ENCODE measurements at regions not wholly inside any gene's neighbourhood (a gene's known extent, or its start where the extent isn't known, plus 50 kb on each side); places are given as distances from the start of the nearest gene placed in this dataset.
"Not testable (repeated sequence)": the region's sequence is repeated elsewhere in the genome, so short reads cannot be mapped to it uniquely, and the experiment has no call there.

DNA sequence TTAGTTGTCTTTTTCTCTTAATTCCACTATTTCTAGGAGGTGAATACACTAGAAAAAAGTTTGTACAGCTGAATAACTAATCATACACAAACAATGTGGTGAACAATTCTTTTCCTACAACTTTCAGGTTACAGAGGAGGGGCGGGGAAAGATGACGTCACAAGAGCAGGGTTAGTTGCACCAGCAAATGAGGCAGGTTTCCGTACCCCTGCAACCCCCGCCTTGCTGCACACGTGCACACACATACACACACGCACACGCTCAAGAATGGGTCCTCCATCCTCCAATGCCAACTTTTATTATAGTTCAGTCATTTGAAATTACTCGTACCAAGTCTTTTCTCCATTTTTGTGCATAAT, 122.8 kb downstream of the ARL4C start:
- DNase-seq (ENCODE audit: low spot score) = no peak

DNA sequence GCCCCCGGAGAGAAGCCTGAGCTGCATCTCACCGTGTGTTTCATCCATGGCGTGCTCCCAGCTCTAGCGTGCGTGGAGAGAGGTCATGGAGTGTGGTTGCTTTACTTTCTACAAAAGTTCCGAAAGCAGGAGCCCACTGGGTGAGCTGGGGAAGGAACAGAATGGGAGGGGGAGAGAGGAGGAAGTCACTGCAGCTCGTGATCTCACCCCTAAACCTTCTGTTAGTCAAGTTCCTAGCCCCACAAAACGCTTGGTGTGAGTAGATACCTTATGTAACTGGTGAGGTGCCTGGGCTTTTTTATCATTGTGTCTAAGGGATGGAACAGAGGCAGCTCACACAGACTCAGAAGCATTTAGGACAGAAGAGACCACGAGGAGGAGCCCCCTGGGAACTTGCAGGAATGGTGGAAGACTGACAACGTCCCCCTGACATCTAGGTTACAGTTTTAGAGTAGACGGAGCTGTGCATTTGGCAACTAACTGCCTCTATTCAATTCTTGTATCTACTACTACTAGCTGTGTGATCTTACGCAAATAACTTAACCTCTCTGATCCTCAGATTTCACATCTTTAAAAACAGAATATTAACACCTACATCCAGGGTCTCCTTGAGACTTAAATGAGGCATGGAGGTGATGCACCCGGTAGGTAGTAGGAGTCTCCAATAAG, 123.3 kb downstream of the ARL4C start:
- no peak for DNase-seq (ENCODE audit: low spot score)

DNA sequence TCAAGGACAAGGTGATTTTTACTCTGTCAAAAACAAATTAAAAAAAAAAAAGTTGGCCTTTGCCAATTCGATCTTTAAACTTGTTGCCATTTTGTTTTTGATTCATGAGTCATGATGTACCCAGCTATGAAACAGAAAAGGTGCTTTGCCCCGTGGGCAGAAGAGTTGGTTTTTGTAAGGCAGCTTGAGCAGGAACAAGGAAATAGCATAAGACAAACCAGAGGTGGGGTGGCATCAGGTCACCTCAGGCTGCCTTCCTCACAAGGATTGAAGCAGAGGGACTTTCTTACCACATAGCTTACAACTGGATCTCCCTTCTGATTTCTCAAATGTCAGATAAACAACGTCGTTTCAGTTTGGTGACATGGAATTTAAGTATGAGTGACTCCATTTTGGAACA, 123.8 kb downstream of the ARL4C start:
- DNase-seq (ENCODE audit: low spot score) = no peak

DNA sequence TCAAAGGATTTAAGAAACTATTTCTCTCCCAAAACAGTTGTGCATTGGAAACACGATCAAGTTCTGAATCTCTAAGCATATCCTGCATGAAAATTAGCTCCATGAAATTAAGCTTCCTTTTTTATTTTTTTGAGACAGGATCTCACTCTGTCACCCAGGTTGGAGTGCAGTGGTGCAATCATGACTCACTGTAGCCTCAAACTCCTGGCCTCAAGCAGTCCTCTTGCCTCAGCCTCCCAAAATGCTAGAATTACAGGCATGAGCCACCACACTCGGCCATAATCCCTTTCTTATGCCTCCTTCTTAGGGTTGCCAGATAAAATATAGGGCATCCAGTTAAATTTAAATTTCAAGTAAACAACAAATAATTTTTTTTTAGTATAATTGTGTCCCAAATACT, 124.4 kb downstream of the ARL4C start:
- no peak for DNase-seq (ENCODE audit: low spot score)

DNA sequence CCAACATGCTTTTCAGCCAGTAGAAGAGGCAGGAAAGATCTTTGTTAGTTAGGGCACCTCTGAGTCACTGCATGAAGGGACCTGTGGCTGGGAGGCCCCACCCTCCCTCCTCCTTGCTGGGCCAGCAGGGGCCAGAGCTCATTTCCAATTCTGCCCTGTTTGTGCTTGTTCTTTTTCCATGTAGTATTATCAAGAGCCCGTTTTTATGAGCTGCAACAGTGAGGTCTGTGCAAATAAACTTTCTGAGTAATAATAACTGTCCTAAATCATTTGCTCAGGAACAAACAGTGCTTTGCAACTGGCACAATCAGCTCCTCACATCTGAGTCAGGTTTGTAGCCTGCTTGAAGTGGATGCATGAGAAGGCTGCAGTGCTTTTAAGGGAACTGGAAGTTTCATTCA, 128.0 kb downstream of the ARL4C start:
- no peak for DNase-seq (ENCODE audit: low spot score)

DNA sequence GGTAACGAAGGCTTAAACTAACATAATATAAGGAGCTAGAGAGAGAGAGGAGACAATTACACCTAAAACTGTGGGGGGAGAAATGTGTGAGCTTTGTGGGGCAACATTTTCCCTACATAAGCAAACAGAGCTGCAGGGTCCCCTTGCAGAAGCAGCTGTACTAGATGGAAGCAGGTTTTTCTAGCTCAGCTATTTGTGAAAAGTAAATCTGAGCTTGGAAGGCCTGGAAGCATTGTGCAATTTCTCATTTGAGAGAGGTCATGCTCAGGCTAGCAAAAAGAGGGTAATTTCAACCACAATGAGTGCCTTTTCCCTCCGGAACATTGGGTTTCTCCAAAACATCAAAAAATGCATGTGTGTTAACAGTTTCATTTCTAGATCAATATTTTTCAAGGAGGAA, 130.0 kb downstream of the ARL4C start:
- no peak for DNase-seq (ENCODE audit: low spot score)

DNA sequence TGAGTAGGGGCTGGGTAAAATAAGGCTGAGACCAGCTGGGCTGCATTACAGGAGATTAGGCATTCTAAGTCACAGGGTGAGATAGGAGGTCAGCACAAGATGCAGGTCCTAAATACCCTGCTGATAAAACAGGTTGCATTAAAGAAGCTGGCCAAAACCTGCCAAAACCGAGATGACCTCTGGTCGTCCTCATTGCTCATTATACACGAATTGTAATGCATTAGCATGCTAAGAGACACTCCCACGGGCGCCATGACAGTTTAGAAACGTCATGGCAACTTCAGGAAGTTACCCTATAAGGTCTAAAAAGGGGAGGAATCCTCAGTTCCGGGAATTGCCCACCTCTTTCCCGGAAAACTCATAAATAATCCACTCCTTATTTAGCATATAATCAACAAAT, 132.2 kb downstream of the ARL4C start:
- DNase-seq (ENCODE audit: low spot score) = no peak

DNA sequence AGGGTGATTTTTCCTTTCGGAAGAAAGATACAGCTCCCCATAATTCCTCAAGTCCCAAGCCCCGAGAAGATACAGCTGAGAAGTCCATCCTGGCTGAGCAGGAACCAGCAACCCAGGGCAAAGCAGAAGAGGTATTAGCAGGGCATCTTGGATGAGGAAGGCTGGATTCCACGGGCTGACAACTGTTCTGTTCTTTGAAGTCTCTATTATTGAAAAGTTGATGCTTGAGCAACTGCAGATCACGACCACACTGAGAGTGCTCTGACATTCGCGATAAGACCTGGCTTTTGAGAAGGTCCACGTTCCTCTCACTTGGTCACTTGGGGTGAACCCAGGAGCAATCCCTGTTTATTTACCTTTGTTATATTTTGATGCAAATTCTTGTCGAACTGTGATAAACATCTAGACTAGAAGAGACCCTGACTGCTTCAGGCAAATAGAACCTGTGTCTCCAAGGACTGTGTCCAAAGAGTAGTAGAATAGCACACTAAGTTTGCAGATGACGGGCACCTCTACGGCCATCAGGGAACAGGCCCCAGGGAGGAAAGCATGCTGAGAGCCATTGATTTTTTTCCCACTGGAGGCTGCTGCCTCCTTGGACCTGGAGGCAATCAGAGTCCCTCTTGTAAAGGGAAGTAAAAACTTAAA, 133.1 kb downstream of the ARL4C start:
- no peak for DNase-seq (ENCODE audit: low spot score)

DNA sequence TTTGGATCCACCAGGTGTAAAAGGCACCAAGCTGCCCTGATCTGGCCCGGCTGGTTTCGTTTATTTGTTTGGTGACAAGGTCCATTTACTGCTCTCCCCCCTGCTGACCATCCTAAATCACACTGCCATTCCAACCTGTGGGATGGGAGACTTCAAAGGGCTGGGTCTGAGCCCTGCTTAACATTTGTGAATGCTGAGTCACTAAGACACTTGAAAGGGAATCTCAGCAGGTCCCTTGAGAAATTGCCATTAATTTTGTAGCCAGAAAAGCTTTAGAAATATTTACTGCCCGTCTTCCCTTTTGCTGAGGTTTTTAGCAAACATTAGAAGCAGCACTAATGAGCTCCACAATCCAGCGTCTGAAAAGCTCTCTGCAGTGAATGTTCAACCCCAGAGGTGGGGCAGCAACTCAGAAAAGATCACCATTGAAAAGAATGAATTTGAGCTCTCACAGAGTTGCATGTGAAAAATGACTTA, 133.8 kb downstream of the ARL4C start:
- DNase-seq (ENCODE audit: low spot score) = no peak

DNA sequence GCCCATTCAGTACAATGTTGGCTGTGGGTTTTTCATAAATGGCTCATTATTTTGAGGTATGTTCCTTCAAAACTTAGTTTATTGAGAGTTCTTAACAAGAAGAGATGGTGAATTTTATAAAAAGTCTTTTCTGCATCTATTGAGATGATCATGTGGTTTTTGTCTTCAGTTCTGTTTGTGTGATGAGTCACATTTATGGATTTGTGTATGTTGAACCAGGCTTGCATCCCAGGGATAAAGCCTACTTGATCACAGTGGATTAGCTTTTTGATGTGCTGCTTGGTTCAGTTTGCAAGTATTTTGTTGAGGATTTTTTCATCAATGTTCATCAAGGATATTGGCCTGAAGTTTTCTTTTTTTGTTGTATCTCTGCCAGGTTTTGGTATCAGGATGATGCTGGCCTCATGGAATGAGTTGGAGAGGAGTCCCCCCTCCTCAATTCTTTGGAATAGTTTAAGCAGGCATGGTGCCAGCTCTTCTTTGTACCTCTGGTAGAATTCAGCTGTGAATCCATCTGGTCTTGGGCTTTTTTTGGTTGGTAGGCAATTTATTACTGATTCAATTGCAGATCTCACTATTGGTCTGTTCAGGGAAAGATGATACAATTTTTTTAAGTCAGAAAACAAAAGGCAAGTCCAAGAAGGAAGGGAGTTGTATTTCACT, 136.4 kb downstream of the ARL4C start:
- DNase-seq (ENCODE audit: low spot score) = not testable (repeated sequence)

DNA sequence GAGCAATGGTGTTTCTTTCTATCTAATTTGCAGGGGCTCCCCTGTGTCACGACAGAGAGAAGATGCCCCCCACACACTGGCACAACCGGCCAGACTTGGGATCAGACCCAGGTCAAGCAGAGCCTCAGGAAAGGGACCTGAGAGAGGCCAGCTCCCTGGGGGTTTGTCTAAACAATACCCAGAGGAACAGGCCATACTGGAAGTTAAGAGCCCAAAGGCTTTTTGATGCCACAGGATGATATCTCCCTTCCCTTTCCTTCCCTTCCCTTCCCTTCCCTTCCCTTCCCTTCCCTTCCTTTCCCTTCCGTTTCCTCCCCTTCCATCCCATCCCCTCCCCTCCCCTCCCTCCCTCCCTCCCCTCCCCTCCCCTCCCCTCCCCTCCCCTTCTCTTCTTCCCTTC, 139.2 kb downstream of the ARL4C start:
- DNase-seq (ENCODE audit: low spot score) = no peak

DNA sequence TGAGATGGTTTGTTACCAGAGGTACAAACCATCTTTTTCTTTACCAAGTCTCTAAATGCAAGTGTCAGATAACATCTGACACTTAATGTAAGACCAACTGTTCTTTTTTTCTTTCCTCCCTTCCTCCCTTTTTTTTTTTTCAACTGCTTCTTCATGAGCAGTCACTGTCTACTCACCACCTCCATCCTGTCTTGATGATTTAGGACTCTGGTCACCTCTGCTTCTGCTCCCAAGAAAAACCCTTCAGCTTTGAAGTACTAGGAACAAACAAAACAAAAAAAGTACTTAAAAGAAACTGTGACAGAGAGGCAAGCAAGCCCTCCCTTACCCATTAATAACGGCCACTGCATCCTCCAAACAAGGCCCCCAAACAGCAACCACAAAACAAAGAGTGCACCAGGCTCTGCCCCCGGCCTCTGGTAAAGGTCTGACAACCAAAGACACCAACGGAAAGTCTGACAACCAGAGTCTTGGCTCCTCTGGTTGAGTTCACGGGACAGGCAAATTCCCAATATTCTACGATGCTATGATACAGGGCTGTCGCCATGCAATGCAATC, 141.0 kb downstream of the ARL4C start:
- no peak for DNase-seq (ENCODE audit: low spot score)

DNA sequence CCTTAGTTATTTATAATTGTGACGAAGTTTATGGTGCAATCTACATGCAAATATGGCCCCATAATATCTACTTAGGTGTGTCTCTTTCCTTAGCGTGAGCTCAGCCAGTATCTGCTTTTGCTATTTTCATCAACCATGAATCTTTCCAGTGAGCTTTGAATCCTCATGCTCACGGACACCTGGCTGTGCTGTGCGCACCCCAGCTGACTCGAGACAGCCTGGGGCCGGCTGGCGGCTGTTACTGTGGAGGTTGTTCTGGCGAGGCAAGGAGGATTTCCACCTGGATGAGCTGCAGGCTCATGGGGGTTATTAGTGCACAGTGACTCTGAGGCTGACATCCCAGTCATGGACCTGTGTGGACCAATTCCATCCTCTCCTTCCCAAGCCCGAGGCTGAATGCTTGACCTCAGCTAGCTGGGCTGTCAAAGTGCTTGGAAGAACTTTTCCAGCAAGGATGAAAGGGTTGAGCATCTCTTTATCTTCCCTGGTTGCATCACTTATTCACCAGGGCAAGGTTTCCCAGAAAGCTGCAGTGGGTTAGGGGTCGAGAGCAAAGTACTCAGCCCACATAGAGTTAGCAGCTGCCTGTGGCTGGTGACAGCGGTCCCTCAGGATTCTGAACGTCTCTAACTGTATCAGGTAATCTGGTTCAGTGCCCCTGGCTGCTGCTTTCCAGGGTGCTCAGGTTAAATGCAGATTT, 141.7 kb downstream of the ARL4C start:
- DNase-seq (ENCODE audit: low spot score) = no peak

DNA sequence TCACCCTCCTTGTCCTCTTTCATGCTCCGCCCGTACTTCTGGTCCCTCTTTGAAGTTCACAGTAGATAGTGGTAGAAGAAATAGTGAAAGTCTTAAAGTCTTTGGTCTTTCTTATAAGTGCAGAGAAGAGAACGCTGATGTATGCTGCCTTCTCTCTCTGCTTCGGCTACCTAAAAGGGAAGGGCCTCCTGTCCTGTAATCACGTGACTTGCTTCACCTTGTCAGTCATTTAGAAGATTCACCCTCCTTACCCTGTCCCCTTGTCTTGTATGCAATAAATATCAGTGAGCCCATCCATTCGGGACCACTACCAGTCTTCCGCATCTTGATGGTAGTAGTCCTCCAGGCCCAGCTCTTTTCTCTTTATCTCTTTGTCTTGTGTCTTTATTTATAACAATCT, 144.6 kb downstream of the ARL4C start:
- no peak for DNase-seq (ENCODE audit: low spot score)

DNA sequence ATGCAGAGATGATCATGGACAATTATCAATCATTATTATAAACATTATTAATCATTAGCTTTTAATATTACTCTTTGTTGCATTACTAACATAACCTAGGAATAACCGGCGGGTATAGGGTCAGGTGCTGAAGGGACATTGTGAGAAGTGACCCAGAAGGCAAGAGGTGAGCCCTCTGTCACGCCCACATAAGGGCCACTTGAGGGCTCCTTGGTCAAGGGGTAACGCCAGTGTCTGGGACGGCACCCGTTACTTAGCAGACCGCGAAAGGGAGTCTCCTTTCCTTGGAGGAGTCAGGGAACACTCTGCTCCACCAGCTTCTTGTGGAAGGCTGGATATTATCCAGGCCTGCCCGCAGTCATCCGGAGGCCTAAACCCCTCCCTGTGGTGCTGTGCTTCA, 145.0 kb downstream of the ARL4C start:
- DNase-seq (ENCODE audit: low spot score) = not testable (repeated sequence)

DNA sequence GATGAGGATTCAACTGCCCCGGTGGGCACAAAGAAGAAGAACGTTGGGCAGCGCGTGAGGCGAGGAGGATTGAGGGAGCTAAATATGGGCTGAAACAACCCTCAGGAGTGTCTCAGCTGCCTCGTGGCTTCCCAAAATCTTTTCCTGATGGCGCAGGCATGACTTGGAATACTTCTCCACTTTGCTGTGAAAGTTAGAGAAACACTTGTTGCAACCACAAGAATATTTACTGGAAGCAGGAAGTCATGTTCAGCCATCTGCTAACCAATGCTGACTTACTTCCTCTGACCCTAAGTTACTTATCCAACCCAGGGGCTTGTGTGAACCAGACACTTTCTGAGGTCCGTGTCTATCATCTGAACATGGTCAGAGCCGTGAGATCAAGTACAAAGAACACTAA, 148.8 kb downstream of the ARL4C start:
- no peak for DNase-seq (ENCODE audit: low spot score)

DNA sequence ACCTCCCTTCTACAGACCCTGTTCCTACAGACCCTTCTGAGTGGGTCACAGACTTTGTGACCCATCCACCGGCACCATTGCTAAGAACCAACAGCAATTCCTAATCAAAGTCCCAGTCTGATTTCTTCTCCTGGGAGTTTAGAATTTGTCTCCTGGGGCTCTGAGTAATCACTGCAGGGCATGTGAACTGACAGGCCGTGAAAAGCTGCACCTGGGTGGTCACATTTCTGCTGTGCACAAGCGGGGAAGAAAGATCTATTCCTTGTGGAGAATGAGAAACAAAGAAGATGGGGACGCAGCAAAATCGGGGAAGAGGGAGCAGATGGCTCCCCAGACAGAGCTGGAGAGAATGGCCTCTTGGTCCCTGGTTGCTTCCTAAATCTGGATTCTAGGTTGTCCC, 151.0 kb downstream of the ARL4C start:
- DNase-seq (ENCODE audit: low spot score) = no peak

DNA sequence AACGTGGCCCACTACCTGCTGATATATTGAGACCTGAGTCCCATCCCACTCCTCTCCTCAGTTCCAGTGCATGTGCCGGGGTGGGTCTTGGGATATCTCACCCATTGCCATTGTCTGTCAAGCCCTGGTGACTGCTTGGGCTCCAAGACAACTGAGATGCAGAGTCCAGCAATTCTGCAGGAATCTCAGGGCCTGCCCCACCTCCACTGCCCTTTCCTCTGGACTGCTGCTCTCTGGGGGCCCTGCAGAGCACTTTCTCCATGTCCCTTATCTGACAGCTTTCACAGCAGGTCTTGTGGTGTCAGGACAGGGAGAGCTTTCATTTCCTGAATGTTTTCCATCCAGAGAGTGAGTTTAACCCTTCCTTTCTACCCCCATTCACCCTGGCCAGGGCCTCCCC, 152.9 kb downstream of the ARL4C start:
- DNase-seq (ENCODE audit: low spot score) = no peak

DNA sequence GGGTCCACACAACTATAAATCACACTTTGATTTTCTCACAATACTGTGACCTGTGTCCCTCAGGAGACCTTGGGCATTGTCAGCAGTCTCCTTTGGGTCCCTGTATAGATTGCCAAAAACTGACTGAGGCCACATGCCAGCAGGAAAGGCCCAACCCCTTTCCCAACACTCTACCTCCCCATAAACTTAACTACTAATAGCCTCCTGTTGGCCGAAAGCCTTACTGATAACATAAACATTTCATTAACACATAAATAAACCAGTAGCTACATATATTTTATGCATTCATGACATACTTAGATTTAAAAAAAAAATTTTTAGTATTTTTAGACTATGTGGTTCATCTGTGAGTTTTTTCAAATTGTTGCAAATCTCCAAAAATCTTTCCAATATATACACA, 153.5 kb downstream of the ARL4C start:
- no peak for DNase-seq (ENCODE audit: low spot score)

DNA sequence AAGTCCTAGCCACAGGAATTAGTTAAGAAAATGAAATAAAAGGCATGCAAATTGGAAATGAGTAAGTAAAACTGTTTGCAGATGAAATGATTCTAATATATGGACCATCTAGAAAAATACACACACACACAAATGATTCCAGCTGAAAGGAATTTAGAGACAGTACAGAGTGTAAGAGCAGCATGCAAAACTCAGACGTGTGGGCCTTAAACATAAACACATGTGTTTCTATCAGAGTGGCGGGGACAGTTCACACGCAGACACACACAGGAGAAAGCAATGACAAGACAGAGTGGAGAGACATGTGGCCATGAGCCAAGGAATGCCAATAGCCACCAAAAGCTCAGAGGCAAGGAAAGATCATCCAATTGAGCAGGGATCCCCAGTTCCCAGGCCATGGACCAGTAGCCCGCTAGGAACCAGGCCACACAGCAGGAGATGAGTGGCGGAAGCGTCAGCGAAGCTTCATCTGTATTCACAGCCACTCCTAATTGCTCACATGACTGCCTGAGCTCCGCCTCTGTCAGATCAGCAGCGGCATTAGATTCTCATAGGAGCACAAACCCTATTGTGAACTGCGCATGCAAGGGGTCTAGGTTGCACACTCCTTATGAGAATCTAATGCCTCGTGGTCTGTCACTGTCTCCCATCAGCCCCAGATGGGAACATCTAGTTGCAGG, 155.4 kb downstream of the ARL4C start:
- DNase-seq (ENCODE audit: low spot score) = no peak

DNA sequence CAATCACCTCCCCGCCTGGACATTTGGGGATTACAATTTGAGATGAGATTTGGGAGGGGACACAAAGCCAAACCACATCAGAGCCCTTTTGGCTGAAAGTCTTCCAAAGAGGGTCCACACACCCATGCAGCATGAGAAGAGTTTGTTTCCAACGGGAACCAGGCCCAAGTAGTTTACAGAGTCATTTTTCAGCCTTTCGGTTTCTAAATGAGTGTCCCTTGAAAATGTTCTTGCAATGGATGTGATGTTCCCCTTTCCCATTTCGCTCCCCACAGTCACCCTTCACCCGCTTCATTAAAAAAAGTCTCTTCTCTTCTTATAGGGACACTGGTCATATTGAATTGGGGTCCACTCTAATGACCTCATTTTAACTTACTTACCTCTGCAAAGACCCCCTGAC, 157.4 kb downstream of the ARL4C start:
- no peak for DNase-seq (ENCODE audit: low spot score)

DNA sequence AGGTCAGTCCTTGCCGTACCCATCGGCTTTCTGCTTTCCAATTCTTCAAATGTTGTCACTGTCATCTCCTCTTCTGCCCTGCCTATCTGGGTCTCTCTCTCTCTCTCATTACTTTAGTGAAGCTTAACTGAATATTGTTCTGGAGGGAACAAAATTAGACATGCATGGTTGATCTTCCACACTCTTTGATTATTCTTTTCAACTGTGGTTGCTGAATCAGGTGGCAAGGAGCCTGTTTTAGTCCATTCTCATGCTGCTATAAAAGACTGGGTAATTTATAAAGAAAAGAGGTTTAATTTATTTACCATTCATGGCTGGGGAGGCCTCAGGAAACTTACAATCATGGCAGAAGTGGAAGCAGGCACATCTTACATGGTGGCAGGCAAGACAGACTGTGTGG, 157.9 kb downstream of the ARL4C start:
- no peak for DNase-seq (ENCODE audit: low spot score)
